H1 (cell line): ENCODE measurements at regions not wholly inside any gene's neighbourhood (a gene's known extent, or its start where the extent isn't known, plus 50 kb on each side); places are given as distances from the start of the nearest gene placed in this dataset.

ENCODE experiments used
- BCL11A ChIP-seq, 2 experiments: IDR thresholded peaks; one replicate each; pipeline ENCODE4 v1.6.1; 2011; ENCODE audit warnings: low read depth in 2 of 2, low read length in 2 of 2, mild to moderate bottlenecking in 2 of 2
- CHD1 ChIP-seq: IDR thresholded peaks from 2 replicates; pipeline ENCODE4 v1.6.1; 2012; ENCODE audit warnings: low read depth, low read length, improper control_type of control experiment
- CTCF ChIP-seq, 3 experiments: IDR thresholded peaks; 1 replicate in 2 of 3; 2 replicates in 1 of 3; pipeline versions ENCODE4 v1.5.1 to v1.6.1; 2011; ENCODE audit warnings: low read length in 3 of 3, mild to moderate bottlenecking in 3 of 3, inconsistent platforms in 2 of 3, low read depth in 1 of 3, moderate library complexity in 1 of 3; ENCODE audit not compliant: insufficient read depth in 1 of 3; ENCODE audit errors: control extremely low read depth in 1 of 3
- HDAC2 ChIP-seq, 2 experiments: fragments of 300-600 bp in 1 of 2; sonication (generic) in 1 of 2; IDR thresholded peaks; 2 replicates each; pipeline ENCODE4 v1.6.1; 2011 to 2012; ENCODE audit warnings: low read depth in 2 of 2, low read length in 2 of 2, mild to moderate bottlenecking in 2 of 2, moderate library complexity in 2 of 2, borderline replicate concordance in 1 of 2, inconsistent platforms in 1 of 2
- HDAC6 ChIP-seq: IDR thresholded peaks from one replicate; pipeline ENCODE4 v1.7.1; 2012; ENCODE audit warnings: low read depth, mild to moderate bottlenecking, inconsistent platforms, low read length, moderate library complexity
- JUND ChIP-seq: IDR thresholded peaks from 2 replicates; pipeline ENCODE4 v1.6.1; 2011; ENCODE audit warnings: mild to moderate bottlenecking, improper control_type of control experiment, low read length
- POLR2AphosphoS5 ChIP-seq: IDR thresholded peaks from 2 replicates; pipeline ENCODE4 v1.6.1; 2011; ENCODE audit warnings: low read depth, low read length
- RXRA ChIP-seq: IDR thresholded peaks from 2 replicates; pipeline ENCODE4 v1.6.1; 2011; ENCODE audit warnings: low read depth, mild to moderate bottlenecking, low read length, moderate library complexity; ENCODE audit not compliant: insufficient read depth
- SIN3A ChIP-seq, 2 experiments: IDR thresholded peaks in 1 of 2; conservative IDR thresholded peaks in 1 of 2; 2 replicates each; pipeline ENCODE4 v1.6.1; 2011 to 2012; ENCODE audit warnings: low read length in 2 of 2, improper control_type of control experiment in 1 of 2, low read depth in 1 of 2, mild to moderate bottlenecking in 1 of 2
- SUZ12 ChIP-seq: fragments of 200-600 bp; sonication (generic); IDR thresholded peaks from 2 replicates; pipeline ENCODE4 v1.6.1; 2012; ENCODE audit warnings: mild to moderate bottlenecking, inconsistent platforms, low read length, moderate library complexity, mixed read lengths
- TAF1 ChIP-seq: IDR thresholded peaks from 2 replicates; pipeline ENCODE4 v1.6.1; 2011; ENCODE audit warnings: mild to moderate bottlenecking, low read depth, low read length
- TF ChIP-seq, protein P1 (sequence below): IDR thresholded peaks from 2 replicates; pipeline ENCODE4 v1.6.1; 2011; ENCODE audit warnings: low read depth, mild to moderate bottlenecking, low read length; ENCODE audit not compliant: insufficient read depth

GRCh38 chr7:130899071-130899560, 165.1 kb upstream of the KLF14 start:
- TF ChIP-seq, protein P1, sequence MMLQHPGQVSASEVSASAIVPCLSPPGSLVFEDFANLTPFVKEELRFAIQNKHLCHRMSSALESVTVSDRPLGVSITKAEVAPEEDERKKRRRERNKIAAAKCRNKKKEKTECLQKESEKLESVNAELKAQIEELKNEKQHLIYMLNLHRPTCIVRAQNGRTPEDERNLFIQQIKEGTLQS = no peak
- TF ChIP-seq HDAC2 (IDR thresholded peaks at IDR 0.05; ENCODE audit: borderline replicate concordance in 1 of 2, low read depth in 2 of 2, low read length in 2 of 2) (no peak), CTCF (IDR thresholded peaks at IDR 0.05; ENCODE audit: control extremely low read depth in 1 of 3, insufficient read depth in 1 of 3, low read depth in 1 of 3, low read length in 3 of 3) (no peak), RXRA (no peak), CHD1 (no peak), SUZ12 (no peak), HDAC6 (no peak), POLR2AphosphoS5 (no peak), TAF1 (no peak), SIN3A (conservative IDR thresholded peaks at IDR 0.05 in 1 of 2, IDR thresholded peaks at IDR 0.05 in 1 of 2; ENCODE audit: low read depth in 1 of 2, low read length in 2 of 2) (no peak), BCL11A (IDR thresholded peaks at IDR 0.05; ENCODE audit: low read depth in 2 of 2, low read length in 2 of 2) (no peak), JUND (no peak)
